HepG2 (cell line): ENCODE measurements at regions not wholly inside any gene's neighbourhood (a gene's known extent, or its start where the extent isn't known, plus 50 kb on each side); places are given as distances from the start of the nearest gene placed in this dataset.

Source experiments
- ATAC-seq: fragments of 200-7000 bp; cut with Tn5 transposase; 3 replicates; pipeline ENCODE4 v1.9.1; 2020; ENCODE audit warnings: mild to moderate bottlenecking, moderate library complexity
- BruUV-seq: library from RNA; stranded (reverse); fragments of 400-500 nt; replicated peaks from 2 replicates; lab custom pipeline; 2021; lab: Mats Ljungman, UMichigan
- CTCF ChIA-PET: fragments of 300-600 bp; formaldehyde crosslinking; extraction: SDS; loops from one replicate; lab custom pipeline; 2021; ENCODE audit warnings: low total read pairs, inconsistent platforms, low intra/inter-chr PET ratio; lab: Yijun Ruan, JAX
- POLR2A ChIA-PET: fragments of 350-600 bp; sonication (Branson Sonifier 250); formaldehyde crosslinking; loops from one replicate; lab custom pipeline; 2020; ENCODE audit warnings: antibody characterized with exemption, inconsistent platforms; lab: Yijun Ruan, JAX
- DNase-seq: peaks from one replicate; pipeline ENCODE4 v3.0.0-alpha.2; 2015; ENCODE audit warnings: low spot score
- FAIRE-seq: peaks from 3 replicates; lab custom pipeline; 2011; peaks lifted over from hg19 to GRCh38; lab: Jason Lieb, UNC
- H2AFZ ChIP-seq: one replicate; pipeline ENCODE4 v1.6.1; 2011; ENCODE audit warnings: low read length, inconsistent platforms
- H3K27ac ChIP-seq: fragments of 300-600 bp; 3 replicates; pipeline ENCODE4 v1.8.0; 2011; ENCODE audit warnings: mixed run types, mild to moderate bottlenecking, mixed read lengths, low read length, inconsistent platforms; ENCODE audit not compliant: insufficient read depth; ENCODE audit errors: extremely low read length
- H3K27me3 ChIP-seq, 2 experiments: fragments of 200-600 bp in 1 of 2; 2 replicates in 1 of 2; 3 replicates in 1 of 2; pipeline versions ENCODE4 v1.6.0 to v1.8.0; 2011; ENCODE audit warnings: low read length in 2 of 2, mild to moderate bottlenecking in 2 of 2, moderate library complexity in 2 of 2, inconsistent platforms in 1 of 2; ENCODE audit not compliant: insufficient read depth in 2 of 2, control insufficient read depth in 1 of 2
- H3K36me3 ChIP-seq, 2 experiments: fragments of 200-600 bp in 1 of 2; replicated peaks in 1 of 2; 2 replicates in 1 of 2; 3 replicates in 1 of 2; pipeline versions ENCODE4 v1.5.1 to v1.8.0; 2011; ENCODE audit warnings: low read length in 2 of 2, inconsistent platforms in 1 of 2; ENCODE audit not compliant: insufficient read depth in 2 of 2, control insufficient read depth in 1 of 2
- H3K4me1 ChIP-seq: 2 replicates; pipeline ENCODE4 v1.5.1; 2012; ENCODE audit warnings: low read length, inconsistent platforms; ENCODE audit not compliant: insufficient read depth
- H3K4me2 ChIP-seq: 2 replicates; pipeline ENCODE4 v1.6.0; 2011; ENCODE audit warnings: low read depth, low read length, inconsistent platforms
- H3K4me3 ChIP-seq, 3 experiments: fragments of 200-600 bp in 1 of 3; sonication (generic), shearing (Covaris generic) in 1 of 3; replicated peaks in 1 of 3; 2 replicates each; pipeline ENCODE4 v1.5.1; 2011 to 2016; ENCODE audit warnings: low read length in 3 of 3, inconsistent platforms in 2 of 3, low read depth in 2 of 3, mild to moderate bottlenecking in 2 of 3, control low read depth in 1 of 3, mixed read lengths in 1 of 3; ENCODE audit not compliant: insufficient read depth in 1 of 3
- H3K79me2 ChIP-seq: one replicate; pipeline ENCODE4 v1.6.1; 2011; ENCODE audit warnings: low read length, inconsistent platforms; ENCODE audit not compliant: insufficient read depth
- H3K9ac ChIP-seq: 2 replicates; pipeline ENCODE4 v1.6.0; 2011; ENCODE audit warnings: mild to moderate bottlenecking, low read depth, low read length, inconsistent platforms; ENCODE audit not compliant: insufficient read depth
- H3K9me3 ChIP-seq: 2 replicates; pipeline ENCODE4 v1.5.1; 2012; ENCODE audit warnings: mild to moderate bottlenecking, low read length
- H4K20me1 ChIP-seq: 2 replicates; pipeline ENCODE4 v1.6.0; 2011; ENCODE audit warnings: inconsistent platforms, mild to moderate bottlenecking, low read length, moderate library complexity; ENCODE audit not compliant: insufficient read depth
- AGO2 ChIP-seq: fragments of 200-400 bp; formaldehyde crosslinking; optimal IDR thresholded peaks from 2 replicates; pipeline ENCODE3; 2017; ENCODE audit warnings: mild to moderate bottlenecking, low read depth, low read length, moderate library complexity
- ELK4 ChIP-seq: sonication (generic); formaldehyde crosslinking; IDR thresholded peaks from 2 replicates; pipeline ENCODE4 v1.9.0; 2021; ENCODE audit warnings: missing genetic modification reagents, borderline replicate concordance
- NR2F6 ChIP-seq, 2 experiments: IDR thresholded peaks; 2 replicates each; pipeline ENCODE4 v1.6.1; 2016; ENCODE audit warnings: antibody characterized with exemption in 1 of 2, mild to moderate bottlenecking in 1 of 2
- PATZ1 ChIP-seq: sonication (generic); formaldehyde crosslinking; IDR thresholded peaks from 2 replicates; pipeline ENCODE4 v1.4.0; 2020; ENCODE audit warnings: missing genetic modification reagents
- REXO4 ChIP-seq: sonication (generic); formaldehyde crosslinking; IDR thresholded peaks from 2 replicates; pipeline ENCODE4 v1.8.0; 2022; ENCODE audit warnings: missing genetic modification reagents, mild to moderate bottlenecking, borderline replicate concordance
- ZMYM3 ChIP-seq: sonication (generic); formaldehyde crosslinking; IDR thresholded peaks from 2 replicates; pipeline ENCODE4 v1.5.1; 2020; ENCODE audit warnings: mild to moderate bottlenecking, missing genetic modification reagents
- ZNF256 ChIP-seq: sonication (generic); formaldehyde crosslinking; conservative IDR thresholded peaks from 2 replicates; pipeline ENCODE4 v1.4.0; 2020; ENCODE audit warnings: missing genetic modification reagents
- ZNF629 ChIP-seq: sonication (generic); formaldehyde crosslinking; conservative IDR thresholded peaks from 2 replicates; pipeline ENCODE4 v1.5.0; 2020; ENCODE audit warnings: missing genetic modification reagents
- WGBS: methylation state at CpG from one replicate; pipeline ENCODE4 v1.1.6; 2017; ENCODE audit warnings: low lambda C conversion rate; 5-methylcytosine and 5-hydroxymethylcytosine counted together
- in situ Hi-C: cut with HindIII; loops from 2 replicates; pipeline ENCODE4 v1.10.0; 2017; ENCODE audit warnings: low pct_unique_long_range_greater_than_20kb; ENCODE audit not compliant: extremely low pct_ligation_motif_present
- intact Hi-C: fragments of 100-400 bp; cut with micrococcal nuclease; formaldehyde crosslinking; loops from one replicate; pipeline ENCODE4 v1.10.0; 2022; ENCODE audit not compliant: unreplicated experiment

GRCh38 chr1:10904396-10905358 is 107.8 kb upstream of the TARDBP start:
- POLR2A ChIA-PET: no interaction called here
- no TSS peak for BruUV-seq
- intact Hi-C loops: no loop called here
- no peaks in the 10 kb centered on the region for H3K36me3 ChIP-seq
- no peak overlapping the region for H3K4me3 ChIP-seq
- in situ Hi-C loops: no loop called here
- ATAC-seq: no peak
- no peak overlapping the region for H2AFZ ChIP-seq
- CTCF ChIA-PET: no interaction called here
- H3K9me3 ChIP-seq: no peaks in the 10 kb centered on the region
- no peak overlapping the region for H3K4me2 ChIP-seq
- H3K9ac ChIP-seq: no peak overlapping the region
- TF ChIP-seq PATZ1 (CRISPR knock-in tag): 0 out of 2 replicates have a peak, but pooled peaks have one; percentile 15
- no peak for TF ChIP-seq ZNF256 (CRISPR knock-in tag)
- peak; percentile 95 for TF ChIP-seq ZNF629 (CRISPR knock-in tag)
- no peak for TF ChIP-seq REXO4 (CRISPR knock-in tag)
- no peak for TF ChIP-seq ELK4
- peak; percentile 65; the same call in 1 of the 2 replicates for TF ChIP-seq ZMYM3 (CRISPR knock-in tag)
- peak; percentile 29; the same call in 1 of the 2 replicates for TF ChIP-seq NR2F6 (IDR thresholded peaks at IDR 0.05)
- TF ChIP-seq NR2F6 (CRISPR knock-in tag; IDR thresholded peaks at IDR 0.05): no peak
- TF ChIP-seq AGO2: no peak
- H3K4me1 ChIP-seq: peaks cover 33% of the 10 kb centered on the region
- H3K27ac ChIP-seq: no peak overlapping the region
- no peak for FAIRE-seq
- no peak for DNase-seq
- 25% methylated on average over 18 of the region's 23 CpGs for WGBS
- no peaks in the 10 kb centered on the region for H3K79me2 ChIP-seq
- no peaks in the 10 kb centered on the region for H4K20me1 ChIP-seq
- peaks cover 12 to 60% of the 10 kb centered on the region in 2 experiments; a peak in 4 of 5 replicates for H3K27me3 ChIP-seq
